Mucosa of gallbladder (tissue), 1 donor: ENCODE measurements at regions not wholly inside any gene's neighbourhood (a gene's known extent, or its start where the extent isn't known, plus 50 kb on each side); places are given as distances from the start of the nearest gene placed in this dataset.
"Not testable (repeated sequence)": the region's sequence is repeated elsewhere in the genome, so short reads cannot be mapped to it uniquely, and the experiment has no call there.

Source experiments
- DNase-seq: peaks from one replicate; pipeline ENCODE4 v3.0.0-alpha.2; 2020; ENCODE audit warnings: low spot score
- donor health status: DM: no; HTN: no; CAD: no.

- DNase-seq = no peak
These were observed 337.5 kb upstream of the THBS1 start for GRCh38 chr15:39243396-39243795.

GRCh38 chr15:39244776-39245175 lies 336.1 kb upstream of the THBS1 start:
- DNase-seq = no peak

GRCh38 chr15:39246523-39246922 lies 334.4 kb upstream of the THBS1 start:
- no peak for DNase-seq

- no peak for DNase-seq
These were observed 333.3 kb upstream of the THBS1 start for GRCh38 chr15:39247574-39247973.

- no peak for DNase-seq
These were observed 332.7 kb upstream of the THBS1 start for GRCh38 chr15:39248204-39248603.

GRCh38 chr15:39250001-39250400 lies 330.9 kb upstream of the THBS1 start:
- no peak for DNase-seq

- no peak for DNase-seq
These were observed 330.3 kb upstream of the THBS1 start for GRCh38 chr15:39250460-39251186.

- no peak for DNase-seq
These were observed 329.3 kb upstream of the THBS1 start for GRCh38 chr15:39251413-39252133.

GRCh38 chr15:39252134-39252470 lies 328.8 kb upstream of the THBS1 start:
- DNase-seq = no peak

GRCh38 chr15:39253552-39253951 lies 327.3 kb upstream of the THBS1 start:
- no peak for DNase-seq

GRCh38 chr15:39254181-39254580 lies 326.7 kb upstream of the THBS1 start:
- no peak for DNase-seq

- no peak for DNase-seq
These were observed 325.1 kb upstream of the THBS1 start for GRCh38 chr15:39255760-39256159.

GRCh38 chr15:39260391-39260790 lies 320.5 kb upstream of the THBS1 start:
- no peak for DNase-seq

- DNase-seq = no peak
These were observed 320.1 kb upstream of the THBS1 start for GRCh38 chr15:39260791-39261190.

GRCh38 chr15:39261397-39262183 lies 319.3 kb upstream of the THBS1 start:
- DNase-seq = not testable (repeated sequence)

- DNase-seq = not testable (repeated sequence)
These were observed 317.7 kb upstream of the THBS1 start for GRCh38 chr15:39262995-39263772.

- DNase-seq = no peak
These were observed 315.6 kb upstream of the THBS1 start for GRCh38 chr15:39265261-39265660.

GRCh38 chr15:39266890-39267289 lies 314.0 kb upstream of the THBS1 start:
- no peak for DNase-seq

- no peak for DNase-seq
These were observed 313.2 kb upstream of the THBS1 start for GRCh38 chr15:39267685-39268084.

GRCh38 chr15:39269352-39269751 lies 311.5 kb upstream of the THBS1 start:
- DNase-seq = no peak

GRCh38 chr15:39269821-39270220 lies 311.1 kb upstream of the THBS1 start:
- DNase-seq = peak; percentile 13
